H1 (cell line): ENCODE measurements at regions not wholly inside any gene's neighbourhood (a gene's known extent, or its start where the extent isn't known, plus 50 kb on each side); places are given as distances from the start of the nearest gene placed in this dataset.

ENCODE experiments used
- TF ChIP-seq, protein P1 (sequence below): IDR thresholded peaks from 2 replicates; pipeline ENCODE4 v1.6.1; 2012; ENCODE audit warnings: low read length, inconsistent platforms

DNA sequence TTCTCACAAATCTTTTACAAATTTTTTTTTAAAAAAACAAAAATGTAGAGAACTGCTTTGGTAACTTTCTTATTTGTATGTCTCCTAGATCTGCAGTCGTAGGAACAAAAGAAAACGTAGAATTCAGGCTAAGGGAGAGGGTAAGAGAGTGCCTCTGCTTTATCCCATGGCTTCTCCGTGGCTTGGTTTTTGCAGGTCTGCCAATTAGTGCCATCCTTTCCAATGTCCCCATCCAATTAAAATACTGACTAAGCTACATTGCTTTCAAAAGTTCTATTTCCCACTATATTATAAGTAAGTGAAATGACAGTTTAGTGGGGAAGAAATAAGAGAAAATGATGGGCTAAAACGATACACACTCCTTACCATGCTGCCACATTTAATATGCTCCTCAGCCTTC, 209.3 kb downstream of the CRPPA start (continued):
- TF ChIP-seq, protein P1, sequence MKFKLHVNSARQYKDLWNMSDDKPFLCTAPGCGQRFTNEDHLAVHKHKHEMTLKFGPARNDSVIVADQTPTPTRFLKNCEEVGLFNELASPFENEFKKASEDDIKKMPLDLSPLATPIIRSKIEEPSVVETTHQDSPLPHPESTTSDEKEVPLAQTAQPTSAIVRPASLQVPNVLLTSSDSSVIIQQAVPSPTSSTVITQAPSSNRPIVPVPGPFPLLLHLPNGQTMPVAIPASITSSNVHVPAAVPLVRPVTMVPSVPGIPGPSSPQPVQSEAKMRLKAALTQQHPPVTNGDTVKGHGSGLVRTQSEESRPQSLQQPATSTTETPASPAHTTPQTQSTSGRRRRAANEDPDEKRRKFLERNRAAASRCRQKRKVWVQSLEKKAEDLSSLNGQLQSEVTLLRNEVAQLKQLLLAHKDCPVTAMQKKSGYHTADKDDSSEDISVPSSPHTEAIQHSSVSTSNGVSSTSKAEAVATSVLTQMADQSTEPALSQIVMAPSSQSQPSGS: no peak
